Endothelial cell of umbilical vein (primary cell): ENCODE measurements at regions not wholly inside any gene's neighbourhood (a gene's known extent, or its start where the extent isn't known, plus 50 kb on each side); places are given as distances from the start of the nearest gene placed in this dataset.

Source experiments
- BruUV-seq: library from RNA; stranded (reverse); fragments of 400-500 nt; replicated peaks from 2 replicates; lab custom pipeline; 2021; lab: Mats Ljungman, UMichigan
- CTCF ChIA-PET: fragments of 300-600, 350-600 bp; sonication (Branson Sonifier 250); formaldehyde crosslinking; loops from one replicate; lab custom pipeline; 2021; ENCODE audit warnings: antibody characterized with exemption, inconsistent platforms; lab: Charles Lee
- POLR2A ChIA-PET: fragments of 300-600, 350-600 bp; sonication (Branson Sonifier 250); formaldehyde crosslinking; loops from one replicate; lab custom pipeline; 2021; ENCODE audit warnings: antibody characterized with exemption, inconsistent platforms; lab: Charles Lee
- DNase-seq: peaks from one replicate; pipeline ENCODE4 v3.0.0-alpha.2; 2011; ENCODE audit warnings: low read depth, low spot score
- FAIRE-seq: peaks from 2 replicates; lab custom pipeline; 2011; peaks lifted over from hg19 to GRCh38; lab: Jason Lieb, UNC
- H2AFZ ChIP-seq: 2 replicates; pipeline ENCODE4 v1.6.0; 2012; ENCODE audit warnings: low read depth, low read length, control low read depth, inconsistent platforms
- H3K27ac ChIP-seq: 2 replicates; pipeline ENCODE4 v1.5.1; 2011; ENCODE audit warnings: low read depth, mild to moderate bottlenecking, control low read depth, low read length, moderate library complexity; ENCODE audit not compliant: insufficient read depth
- H3K27me3 ChIP-seq, 2 experiments: 2 replicates each; pipeline versions ENCODE4 v1.6.0 to v1.6.1; 2011; ENCODE audit warnings: low read length in 2 of 2, mixed read lengths in 1 of 2; ENCODE audit not compliant: control insufficient read depth in 2 of 2, insufficient read depth in 2 of 2
- H3K36me3 ChIP-seq, 2 experiments: 2 replicates in 1 of 2; 3 replicates in 1 of 2; pipeline ENCODE4 v1.5.1; 2011; ENCODE audit warnings: low read length in 2 of 2, mild to moderate bottlenecking in 1 of 2, moderate library complexity in 1 of 2; ENCODE audit not compliant: control insufficient read depth in 2 of 2, insufficient read depth in 2 of 2; ENCODE audit errors: extremely low read depth in 1 of 2
- H3K4me1 ChIP-seq: 3 replicates; pipeline ENCODE4 v1.5.1; 2011; ENCODE audit warnings: mild to moderate bottlenecking, low read length; ENCODE audit not compliant: control insufficient read depth, insufficient read depth; ENCODE audit errors: extremely low read depth
- H3K4me2 ChIP-seq: 2 replicates; pipeline ENCODE4 v1.6.1; 2011; ENCODE audit warnings: low read length, control low read depth, mixed read lengths; ENCODE audit not compliant: insufficient read depth
- H3K4me3 ChIP-seq, 3 experiments: fragments of 200-600 bp in 1 of 3; sonication (generic), shearing (Covaris generic) in 1 of 3; replicated peaks in 1 of 3; 2 replicates each; pipeline ENCODE4 v1.5.1; 2011 to 2016; ENCODE audit warnings: control low read depth in 3 of 3, low read length in 3 of 3, mild to moderate bottlenecking in 2 of 3, inconsistent platforms in 1 of 3, low read depth in 1 of 3, moderate library complexity in 1 of 3; ENCODE audit not compliant: insufficient read depth in 1 of 3
- H3K79me2 ChIP-seq: 2 replicates; pipeline ENCODE4 v1.6.0; 2012; ENCODE audit warnings: low read length, inconsistent platforms; ENCODE audit not compliant: control insufficient read depth, insufficient read depth
- H3K9ac ChIP-seq: replicated peaks from 2 replicates; pipeline ENCODE3; 2011; ENCODE audit warnings: low read length, control low read depth; ENCODE audit not compliant: insufficient read depth; ENCODE audit errors: extremely low read depth
- H3K9me1 ChIP-seq: replicated peaks from 3 replicates; pipeline ENCODE4 v1.6.0; 2011; ENCODE audit warnings: mild to moderate bottlenecking, low read length; ENCODE audit not compliant: control insufficient read depth, insufficient read depth; ENCODE audit errors: extremely low read depth
- H3K9me3 ChIP-seq: replicated peaks from 2 replicates; pipeline ENCODE4 v1.5.1; 2012; ENCODE audit warnings: low read length, inconsistent platforms; ENCODE audit not compliant: control insufficient read depth, insufficient read depth
- H4K20me1 ChIP-seq: replicated peaks from 2 replicates; pipeline ENCODE3; 2011; ENCODE audit warnings: mild to moderate bottlenecking, low read length; ENCODE audit not compliant: control insufficient read depth, insufficient read depth; ENCODE audit errors: extremely low read depth
- CTCF ChIP-seq, 2 donors: IDR thresholded peaks; 1 replicate in 1 of 2; 2 replicates in 1 of 2; pipeline ENCODE4 v1.5.1; 2011; ENCODE audit warnings: low read length in 2 of 2, mild to moderate bottlenecking in 2 of 2, moderate library complexity in 2 of 2, control low read depth in 1 of 2, inconsistent platforms in 1 of 2, low read depth in 1 of 2; ENCODE audit not compliant: insufficient read depth in 1 of 2; ENCODE audit errors: extremely low read depth in 1 of 2
- EZH2 ChIP-seq: IDR thresholded peaks from 2 replicates; pipeline ENCODE4 v1.6.1; 2012; ENCODE audit warnings: borderline replicate concordance, low read depth, mild to moderate bottlenecking, moderate library complexity, low read length, inconsistent platforms; ENCODE audit not compliant: severe bottlenecking
- FOS ChIP-seq: IDR thresholded peaks from 2 replicates; pipeline ENCODE4 v1.6.1; 2011; ENCODE audit warnings: mild to moderate bottlenecking, low read length, moderate library complexity, borderline replicate concordance; ENCODE audit not compliant: insufficient read depth
- GATA2 ChIP-seq: IDR thresholded peaks from 2 replicates; pipeline ENCODE4 v1.7.0; 2011; ENCODE audit warnings: low read depth, mild to moderate bottlenecking, moderate library complexity, mixed read lengths, low read length; ENCODE audit not compliant: insufficient read length, insufficient read depth
- JUN ChIP-seq: IDR thresholded peaks from 2 replicates; pipeline ENCODE4 v1.6.1; 2011; ENCODE audit warnings: borderline replicate concordance, low read depth; ENCODE audit not compliant: insufficient read length, insufficient read depth
- MAX ChIP-seq: IDR thresholded peaks from 2 replicates; pipeline ENCODE4 v1.6.1; 2011; ENCODE audit not compliant: insufficient read depth, insufficient read length
- MYC ChIP-seq: IDR thresholded peaks from one replicate; pipeline ENCODE4 v1.6.1; 2011; ENCODE audit warnings: mild to moderate bottlenecking, low read depth, low read length
- POLR2A ChIP-seq: IDR thresholded peaks from 2 replicates; pipeline ENCODE4 v1.6.1; 2012; ENCODE audit warnings: low read depth, mild to moderate bottlenecking, control low read depth, low read length
- POLR2AphosphoS5 ChIP-seq: IDR thresholded peaks from 2 replicates; pipeline ENCODE4 v1.6.1; 2012; ENCODE audit warnings: low read depth, mild to moderate bottlenecking, control low read depth, low read length, moderate library complexity; ENCODE audit not compliant: insufficient read depth
- dilution Hi-C: fragments of 300-500 bp; cut with MboI; formaldehyde crosslinking; loops from one replicate; pipeline ENCODE4 v1.15.0; 2019; ENCODE audit warnings: low sequenced_read_pairs; ENCODE audit not compliant: extremely low pct_ligation_motif_present
- intact Hi-C: fragments of 100-400 bp; cut with micrococcal nuclease; formaldehyde crosslinking; loops from one replicate; pipeline ENCODE4 v1.10.0; 2022

GRCh38 chr18:980586-980985 is 75.9 kb downstream of the ADCYAP1 start:
- TF ChIP-seq POLR2A (no peak), GATA2 (no peak), MYC (no peak), FOS (no peak), CTCF (IDR thresholded peaks at IDR 0.05; ENCODE audit: extremely low read depth in 1 of 2, insufficient read depth in 1 of 2, low read depth in 1 of 2, low read length in 2 of 2) (no peak), EZH2 (no peak), JUN (no peak), POLR2AphosphoS5 (no peak), MAX (no peak)
- no peak overlapping the region for H2AFZ ChIP-seq
- FAIRE-seq (no peak), DNase-seq (no peak)
- dilution Hi-C loops (no loop called here), intact Hi-C loops (no loop called here)
- no peaks in the 10 kb centered on the region for H3K27me3 ChIP-seq
- H3K9ac ChIP-seq, result no peak overlapping the region
- no peaks in the 10 kb centered on the region for H3K9me1 ChIP-seq
- no peaks in the 10 kb centered on the region for H3K36me3 ChIP-seq
- no peaks in the 10 kb centered on the region for H3K9me3 ChIP-seq
- BruUV-seq, result no TSS peak
- POLR2A ChIA-PET, result no interaction called here
- H3K4me2 ChIP-seq, result no peak overlapping the region
- no peaks in the 10 kb centered on the region for H4K20me1 ChIP-seq
- H3K79me2 ChIP-seq, result no peaks in the 10 kb centered on the region
- CTCF ChIA-PET, result interaction anchor here (1.1 kb wide), 1 partner anchor 19 kb away, joined by 5 read pairs; no protein-coding TSS in a partner anchor
- no peak overlapping the region for H3K27ac ChIP-seq
- no peak overlapping the region for H3K4me3 ChIP-seq
- H3K4me1 ChIP-seq, result no peaks in the 10 kb centered on the region
